ENCODE measurements at regions not wholly inside any gene's neighbourhood (a gene's known extent, or its start where the extent isn't known, plus 50 kb on each side); places are given as distances from the start of the nearest gene placed in this dataset.

GRCh38 chr5:50575740-50576139 lies 90.7 kb upstream of the PARP8 start:
- no peak for TF ChIP-seq CTCF (IDR thresholded peaks at IDR 0.05; ENCODE audit: insufficient read depth, low read length, poor library complexity, severe bottlenecking)
- TF ChIP-seq EZH2phosphoT487 (conservative IDR thresholded peaks at IDR 0.05; ENCODE audit: low read length) = no peak
